CD4-positive, alpha-beta T cell (primary cell): ENCODE measurements at regions not wholly inside any gene's neighbourhood (a gene's known extent, or its start where the extent isn't known, plus 50 kb on each side); places are given as distances from the start of the nearest gene placed in this dataset.

ENCODE experiments used
- ATAC-seq: fragments of 200-7000 bp; cut with Tn5 transposase; one replicate; pipeline ENCODE4 v1.10.0; 2022; ENCODE audit warnings: mild to moderate bottlenecking; ENCODE audit not compliant: poor library complexity
- CTCF ChIA-PET: fragments of 350-600 bp; sonication (Branson Sonifier 250); formaldehyde crosslinking; loops from one replicate; lab custom pipeline; 2021; ENCODE audit warnings: antibody characterized with exemption, inconsistent platforms; lab: Charles Lee
- POLR2A ChIA-PET: fragments of 350-600 bp; sonication (Branson Sonifier 250); formaldehyde crosslinking; loops from one replicate; lab custom pipeline; 2021; ENCODE audit warnings: antibody characterized with exemption, inconsistent platforms; lab: Charles Lee
- DNase-seq, 14 experiments: peaks; one replicate each; pipeline ENCODE4 v3.0.0-alpha.2; 2013 to 2020; ENCODE audit warnings: mixed read lengths in 2 of 14
- H3K27ac ChIP-seq, 2 donors: one replicate each; pipeline versions ENCODE4 v1.5.1 to v1.7.0; 2013; ENCODE audit warnings: low read length in 2 of 2, low read depth in 1 of 2, mild to moderate bottlenecking in 1 of 2
- H3K27me3 ChIP-seq, 2 experiments: 1 replicate in 1 of 2; 2 replicates in 1 of 2; pipeline versions ENCODE4 v1.6.1 to v1.7.0; 2013; ENCODE audit warnings: low read length in 2 of 2, control low read depth in 1 of 2, mild to moderate bottlenecking in 1 of 2, moderate library complexity in 1 of 2; ENCODE audit not compliant: insufficient read depth in 2 of 2, control insufficient read depth in 1 of 2
- H3K36me3 ChIP-seq: one replicate; pipeline ENCODE4 v1.6.1; 2013; ENCODE audit warnings: low read length, control low read depth; ENCODE audit not compliant: insufficient read depth
- H3K4me1 ChIP-seq: one replicate; pipeline ENCODE4 v1.6.1; 2013; ENCODE audit warnings: low read length, control low read depth; ENCODE audit not compliant: insufficient read depth
- H3K4me3 ChIP-seq: one replicate; pipeline ENCODE4 v1.5.1; 2013; ENCODE audit warnings: mild to moderate bottlenecking, low read length, moderate library complexity
- H3K9me3 ChIP-seq, 2 experiments: 1 replicate in 1 of 2; 2 replicates in 1 of 2; pipeline versions ENCODE4 v1.6.1 to v1.7.0; 2013; ENCODE audit warnings: low read length in 2 of 2, mild to moderate bottlenecking in 2 of 2, control low read depth in 1 of 2, moderate library complexity in 1 of 2; ENCODE audit not compliant: control insufficient read depth in 1 of 2, insufficient read depth in 1 of 2
- H3K27ac Mint-ChIP-seq: one replicate; pipeline ENCODE4 v1.8.0; 2020; ENCODE audit warnings: mixed read lengths
- H3K27me3 Mint-ChIP-seq: one replicate; pipeline ENCODE4 v1.8.0; 2021; ENCODE audit warnings: mixed read lengths
- H3K36me3 Mint-ChIP-seq: one replicate; pipeline ENCODE4 v1.8.0; 2021; ENCODE audit warnings: low read depth, mixed read lengths
- H3K4me1 Mint-ChIP-seq: one replicate; pipeline ENCODE4 v1.8.0; 2021; ENCODE audit warnings: low read depth, mixed read lengths
- H3K4me3 Mint-ChIP-seq: one replicate; pipeline ENCODE4 v1.8.0; 2020; ENCODE audit warnings: mild to moderate bottlenecking, mixed read lengths
- H3K9me3 Mint-ChIP-seq: one replicate; pipeline ENCODE4 v1.8.0; 2020; ENCODE audit warnings: mixed read lengths
- intact Hi-C, 2 experiments: fragments of 100-400 bp; cut with DNase I in 1 of 2; cut with micrococcal nuclease in 1 of 2; formaldehyde crosslinking; loops; one replicate each; pipeline versions ENCODE4 v1.15.1 to v1.9.0; 2023 to 2025; cut with DNase I, micrococcal nuclease
- TF ChIP-seq, protein P1 (sequence below): fragments of 200-600 bp; IDR thresholded peaks from one replicate; pipeline ENCODE4 v1.8.0; 2022; ENCODE audit warnings: antibody characterized with exemption, mild to moderate bottlenecking

DNA sequence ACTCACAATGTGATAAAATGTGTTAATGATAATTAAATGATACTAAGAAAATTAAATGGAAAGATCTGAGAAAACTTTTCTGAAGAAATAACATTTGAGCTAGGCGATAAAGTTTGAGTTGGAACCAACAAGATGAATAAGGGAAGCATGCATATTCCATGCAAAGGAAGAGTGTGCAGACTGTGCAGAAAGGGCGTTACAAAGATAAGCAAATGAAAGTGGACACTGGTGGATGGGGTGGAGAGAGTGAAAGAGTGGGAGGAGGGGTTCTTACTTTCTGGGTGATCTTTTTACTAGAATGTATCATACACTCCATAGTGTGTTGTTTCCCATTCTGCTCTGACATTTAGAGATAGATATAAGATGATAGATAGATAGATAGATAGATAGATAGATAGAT, 138.7 kb downstream of the HTR1A start:
- ATAC-seq, result no peak

DNA sequence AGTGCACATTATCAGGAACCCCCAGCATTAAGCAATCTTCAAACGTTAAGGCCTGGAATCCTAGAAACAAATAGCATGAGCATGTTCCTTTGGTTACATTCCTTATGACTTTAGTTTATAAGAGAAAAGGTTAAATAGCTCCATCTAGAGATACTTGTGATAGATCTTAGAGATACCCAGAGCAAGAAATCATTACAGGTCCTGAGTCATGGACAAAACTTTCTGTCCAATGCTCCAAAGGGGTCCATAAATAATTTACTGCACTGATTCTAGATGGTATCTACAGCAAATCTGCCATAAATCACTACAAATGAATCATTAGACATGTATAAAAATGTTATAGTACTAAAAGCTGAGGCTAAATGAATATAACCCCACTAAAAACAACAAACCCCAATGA, 139.6 kb downstream of the HTR1A start:
- Mint-ChIP-seq H3K9me3 (peaks cover 7% of the 10 kb centered on the region), H3K27ac (no peak overlapping the region), H3K4me3 (no peak overlapping the region), H3K27me3 (no peaks in the 10 kb centered on the region), H3K4me1 (no peaks in the 10 kb centered on the region), H3K36me3 (no peaks in the 10 kb centered on the region)
- no peak overlapping the region for H3K27ac ChIP-seq
- H3K4me1 ChIP-seq, result no peaks in the 10 kb centered on the region
- intact Hi-C loops, result no loop called here
- no peak overlapping the region for H3K4me3 ChIP-seq
- no peaks in the 10 kb centered on the region for H3K36me3 ChIP-seq
- H3K9me3 ChIP-seq, result no peaks in the 10 kb centered on the region
- H3K27me3 ChIP-seq, result no peaks in the 10 kb centered on the region
- TF ChIP-seq, protein P1, sequence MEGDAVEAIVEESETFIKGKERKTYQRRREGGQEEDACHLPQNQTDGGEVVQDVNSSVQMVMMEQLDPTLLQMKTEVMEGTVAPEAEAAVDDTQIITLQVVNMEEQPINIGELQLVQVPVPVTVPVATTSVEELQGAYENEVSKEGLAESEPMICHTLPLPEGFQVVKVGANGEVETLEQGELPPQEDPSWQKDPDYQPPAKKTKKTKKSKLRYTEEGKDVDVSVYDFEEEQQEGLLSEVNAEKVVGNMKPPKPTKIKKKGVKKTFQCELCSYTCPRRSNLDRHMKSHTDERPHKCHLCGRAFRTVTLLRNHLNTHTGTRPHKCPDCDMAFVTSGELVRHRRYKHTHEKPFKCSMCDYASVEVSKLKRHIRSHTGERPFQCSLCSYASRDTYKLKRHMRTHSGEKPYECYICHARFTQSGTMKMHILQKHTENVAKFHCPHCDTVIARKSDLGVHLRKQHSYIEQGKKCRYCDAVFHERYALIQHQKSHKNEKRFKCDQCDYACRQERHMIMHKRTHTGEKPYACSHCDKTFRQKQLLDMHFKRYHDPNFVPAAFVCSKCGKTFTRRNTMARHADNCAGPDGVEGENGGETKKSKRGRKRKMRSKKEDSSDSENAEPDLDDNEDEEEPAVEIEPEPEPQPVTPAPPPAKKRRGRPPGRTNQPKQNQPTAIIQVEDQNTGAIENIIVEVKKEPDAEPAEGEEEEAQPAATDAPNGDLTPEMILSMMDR, result no peak
- ATAC-seq, result no peak
- ChIA-PET CTCF (no interaction called here), POLR2A (no interaction called here)
- no peak for DNase-seq

More for the DNA sequence above, 138.7 kb downstream of the HTR1A start:
- Histone ChIP-seq H3K4me1 (no peaks in the 10 kb centered on the region), H3K9me3 (no peaks in the 10 kb centered on the region), H3K27me3 (no peaks in the 10 kb centered on the region), H3K36me3 (no peaks in the 10 kb centered on the region), H3K27ac (no peak overlapping the region), H3K4me3 (no peak overlapping the region)
- no peaks in the 10 kb centered on the region for H3K4me1 Mint-ChIP-seq
- ChIA-PET POLR2A (no interaction called here), CTCF (no interaction called here)
- no peaks in the 10 kb centered on the region for H3K27me3 Mint-ChIP-seq
- intact Hi-C loops, result no loop called here
- H3K36me3 Mint-ChIP-seq, result no peaks in the 10 kb centered on the region
- peaks cover 7% of the 10 kb centered on the region for H3K9me3 Mint-ChIP-seq
- no peak overlapping the region for H3K4me3 Mint-ChIP-seq
- no peak overlapping the region for H3K27ac Mint-ChIP-seq
- TF ChIP-seq, protein P1, result no peak
- DNase-seq, result no peak

DNA sequence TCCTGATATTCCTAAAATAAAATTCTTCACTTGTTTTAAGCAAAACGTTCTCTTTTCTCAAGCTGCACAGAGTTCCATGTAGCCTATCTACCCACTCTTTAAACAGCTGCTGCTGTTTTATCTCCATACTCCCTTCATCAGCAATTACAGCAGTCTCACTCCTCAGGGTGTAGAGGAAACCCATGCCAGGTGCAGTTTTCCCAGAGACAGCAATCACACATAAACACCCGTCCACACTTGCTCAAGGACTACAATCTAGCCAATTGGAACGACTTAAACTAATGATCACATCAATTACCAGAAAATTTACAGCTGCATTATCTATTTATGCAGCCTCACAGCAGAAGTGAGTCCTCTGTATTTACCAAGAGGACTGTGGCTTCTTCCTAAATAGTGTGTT, 141.7 kb downstream of the HTR1A start:
- Mint-ChIP-seq H3K27me3 (no peaks in the 10 kb centered on the region), H3K4me3 (no peak overlapping the region), H3K36me3 (no peaks in the 10 kb centered on the region), H3K27ac (no peak overlapping the region), H3K9me3 (peaks cover 9% of the 10 kb centered on the region), H3K4me1 (no peaks in the 10 kb centered on the region)
- TF ChIP-seq, protein P1, result no peak
- intact Hi-C loops, result no loop called here
- no peaks in the 10 kb centered on the region for H3K27me3 ChIP-seq
- ATAC-seq (no peak), DNase-seq (no peak)
- no peaks in the 10 kb centered on the region for H3K36me3 ChIP-seq
- ChIA-PET CTCF (no interaction called here), POLR2A (no interaction called here)
- peaks cover 0 to 1% of the 10 kb centered on the region in 2 experiments for H3K9me3 ChIP-seq
- H3K27ac ChIP-seq, result no peak overlapping the region
- no peak overlapping the region for H3K4me3 ChIP-seq
- H3K4me1 ChIP-seq, result no peaks in the 10 kb centered on the region
